Lower leg skin (tissue), 3 donors: ENCODE measurements at regions not wholly inside any gene's neighbourhood (a gene's known extent, or its start where the extent isn't known, plus 50 kb on each side); places are given as distances from the start of the nearest gene placed in this dataset.

Experiments
- CTCF ChIP-seq, 3 donors: fragments of 450-650 bp; IDR thresholded peaks; one replicate each; pipeline ENCODE4 v1.5.1; 2016; ENCODE audit warnings: antibody characterized with exemption in 3 of 3, mild to moderate bottlenecking in 3 of 3, moderate library complexity in 2 of 3
- POLR2A ChIP-seq, 2 donors: fragments of 450-650 bp; IDR thresholded peaks; one replicate each; pipeline ENCODE4 v1.6.1; 2016 to 2017; ENCODE audit warnings: antibody characterized with exemption in 2 of 2, mild to moderate bottlenecking in 1 of 2, moderate library complexity in 1 of 2

GRCh38 chr10:86583983-86584382 is 62.4 kb upstream of the WAPL start:
- no peak for TF ChIP-seq POLR2A (IDR thresholded peaks at IDR 0.05)
- TF ChIP-seq CTCF (IDR thresholded peaks at IDR 0.05), result no peak
